Stimulated activated CD4-positive, alpha-beta T cell treated with anti-CD3 and anti-CD28 coated beads, Interleukin-4, amount 100 ng/mL, for 48 hours (primary cell): ENCODE measurements at regions not wholly inside any gene's neighbourhood (a gene's known extent, or its start where the extent isn't known, plus 50 kb on each side); places are given as distances from the start of the nearest gene placed in this dataset.

ENCODE experiments used
- DNase-seq, 2 donors: peaks; one replicate each; pipeline ENCODE4 v3.0.0-alpha.2; 2020; ENCODE audit warnings: low read depth in 2 of 2

DNA sequence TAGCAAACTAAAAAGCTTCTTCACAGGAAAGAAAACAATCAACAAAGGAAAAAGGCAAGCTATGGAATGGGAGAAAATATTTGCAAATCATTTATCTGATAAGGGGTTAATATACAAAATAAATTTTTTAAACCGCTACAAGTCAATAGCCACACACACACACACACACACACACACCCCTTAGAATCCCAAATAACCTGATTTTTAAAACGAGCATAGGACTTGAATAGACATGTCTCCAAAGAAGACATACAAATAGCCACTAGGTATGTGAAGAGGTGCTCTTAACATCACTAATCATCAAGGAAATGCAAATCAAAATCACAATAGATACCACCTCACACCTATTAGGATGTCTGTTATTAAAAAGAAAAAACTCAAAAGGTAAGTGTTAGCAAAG lies 187.7 kb downstream of the TRIM27 start:
- DNase-seq: no peak

DNA sequence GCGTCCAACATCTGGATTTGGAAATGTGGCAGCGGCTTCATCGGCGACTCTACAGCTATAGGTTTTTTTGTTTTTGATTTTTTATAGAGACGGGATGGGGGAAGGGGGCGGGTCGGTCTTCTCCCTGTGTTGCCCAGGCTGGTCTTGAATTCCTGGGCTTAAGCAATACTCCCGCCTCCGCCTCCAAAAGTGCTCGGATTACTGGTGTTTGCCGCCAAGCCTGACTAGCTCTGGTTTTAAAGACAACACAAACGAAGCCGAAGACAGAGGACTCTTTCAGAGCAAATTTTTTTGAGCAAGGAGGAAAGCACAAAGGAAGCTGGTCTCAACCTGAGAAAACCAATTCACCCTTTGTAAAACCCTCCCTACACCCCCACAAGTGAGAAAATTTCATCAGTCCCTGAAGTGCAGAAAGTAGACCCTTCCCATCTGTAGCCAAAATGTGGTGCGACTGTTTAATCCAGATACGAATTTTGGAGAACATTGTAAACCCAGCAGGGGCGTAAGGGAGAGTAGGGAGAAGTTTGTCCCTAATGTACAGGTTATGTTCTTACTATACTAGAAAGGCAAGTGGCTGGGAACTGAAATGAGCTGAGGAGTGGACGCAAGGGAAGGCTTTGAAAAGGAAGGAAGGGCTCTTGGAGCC lies 185.9 kb downstream of the TRIM27 start:
- DNase-seq: no peak

DNA sequence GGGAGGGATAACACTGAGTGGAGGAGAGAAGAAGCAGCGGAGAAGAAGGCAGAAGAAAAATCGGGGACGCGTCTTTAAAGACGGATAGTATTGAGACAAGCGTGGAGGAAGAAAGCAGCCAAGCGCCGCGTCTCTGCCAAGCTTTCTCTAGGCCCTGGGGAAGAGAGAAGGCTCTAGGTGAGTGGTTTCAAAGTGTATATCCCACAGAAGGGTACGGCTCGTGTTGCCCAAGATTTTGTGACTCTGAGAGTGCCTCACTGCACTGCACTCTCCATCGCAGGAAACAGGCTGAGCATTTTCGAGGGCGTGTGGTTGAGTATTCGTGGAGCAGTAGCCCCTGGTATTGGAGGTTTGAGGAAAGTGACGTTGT lies 185.4 kb downstream of the TRIM27 start:
- DNase-seq: no peak

DNA sequence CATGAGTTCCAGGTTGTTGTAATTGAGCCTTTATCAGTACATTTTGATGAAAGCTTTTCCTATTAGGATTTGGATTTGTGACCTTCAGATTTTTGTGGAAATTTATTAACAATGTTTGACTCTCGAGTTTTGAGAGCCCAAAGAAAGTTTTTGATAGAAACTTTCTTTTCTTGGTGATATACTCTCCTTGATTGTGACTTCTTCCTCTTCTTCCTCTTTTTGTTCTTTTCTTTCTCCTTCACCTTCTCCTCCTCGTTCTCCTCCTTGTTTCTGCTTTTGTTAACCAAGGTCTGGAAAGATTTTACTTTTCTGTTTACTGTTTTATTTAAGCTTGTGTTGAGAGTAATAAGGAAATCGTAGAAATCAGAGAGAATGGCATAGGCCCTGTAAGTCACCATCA lies 182.4 kb downstream of the TRIM27 start:
- no peak for DNase-seq

DNA sequence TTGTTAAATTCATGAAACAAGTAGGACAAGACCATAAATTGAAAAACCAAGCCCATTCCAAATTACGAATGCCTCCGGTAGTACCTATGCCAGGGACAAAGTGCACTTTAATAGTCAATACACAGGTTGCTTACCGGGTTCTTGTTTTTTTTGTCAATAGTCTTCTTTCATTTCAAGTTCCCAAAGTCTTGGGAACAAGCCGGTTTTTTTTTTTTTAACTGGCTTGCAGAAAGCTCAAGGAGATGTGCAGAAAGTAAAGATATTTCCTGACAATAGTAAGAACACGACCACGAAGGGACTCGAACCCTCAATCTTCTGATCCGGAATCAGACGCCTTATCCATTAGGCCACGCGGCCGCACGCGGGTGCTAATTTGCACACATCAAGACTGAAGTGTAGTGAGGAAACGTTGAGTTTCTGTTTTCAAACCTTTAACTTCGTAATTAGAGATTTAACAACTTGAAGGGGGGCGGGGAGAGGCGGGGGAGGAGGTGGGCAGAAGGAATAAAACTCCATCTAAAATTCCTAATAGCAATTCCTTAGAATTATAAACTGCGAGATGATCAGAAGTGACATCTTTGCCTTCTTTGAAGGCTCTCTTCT lies 181.0 kb downstream of the TRIM27 start:
- DNase-seq: peak in 1 of 2 donors; percentile 42

DNA sequence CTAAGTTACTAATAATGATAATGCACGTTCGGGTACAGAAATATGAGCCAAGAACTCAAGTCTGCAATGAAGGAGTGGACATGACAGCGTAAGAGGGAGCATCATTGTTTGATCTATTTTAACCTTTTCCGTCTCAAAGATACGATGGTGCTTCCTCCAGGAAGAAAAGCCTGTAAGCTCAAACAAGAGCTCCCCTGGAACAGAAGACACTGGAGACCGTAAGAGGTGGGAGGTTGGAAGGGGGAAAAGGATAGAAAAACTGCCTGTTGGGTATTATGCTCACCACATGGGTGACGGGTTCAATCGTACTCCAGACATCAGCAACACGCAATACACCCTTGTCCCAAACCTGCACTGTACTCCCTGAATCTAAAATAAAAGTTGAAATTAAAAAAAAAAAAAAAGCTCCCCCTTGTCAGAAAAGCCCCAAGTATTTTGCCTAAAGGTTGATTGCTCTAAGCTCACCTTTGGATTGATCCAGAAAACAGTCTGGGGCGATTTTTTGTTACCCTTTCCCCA lies 180.5 kb downstream of the TRIM27 start:
- DNase-seq: no peak

DNA sequence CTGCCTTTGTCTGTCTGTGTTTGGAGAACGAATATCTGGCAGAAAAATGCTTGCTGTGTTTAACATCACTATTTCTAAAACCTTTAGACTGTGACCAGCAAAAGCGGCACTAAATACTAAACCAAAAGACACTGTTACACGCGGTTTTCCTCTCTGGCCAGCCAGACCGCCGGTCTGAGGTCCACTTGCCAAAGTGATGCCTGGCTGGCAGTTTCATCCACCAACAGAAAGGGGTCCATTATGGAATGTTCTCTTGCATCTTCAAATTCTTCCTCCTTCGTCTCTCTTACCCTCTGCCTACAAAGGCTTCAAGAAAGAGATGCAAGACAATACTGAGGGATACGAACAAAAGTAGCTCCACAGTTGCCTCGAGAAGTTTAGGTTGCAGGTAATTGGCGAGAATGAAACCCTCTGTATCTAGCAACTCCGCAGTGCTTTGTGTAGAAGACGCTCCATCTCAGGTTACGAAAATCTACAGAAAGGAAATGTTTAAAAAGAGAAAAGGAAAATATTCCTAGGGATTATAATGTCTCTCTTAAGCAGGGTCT lies 176.6 kb downstream of the TRIM27 start:
- no peak for DNase-seq

DNA sequence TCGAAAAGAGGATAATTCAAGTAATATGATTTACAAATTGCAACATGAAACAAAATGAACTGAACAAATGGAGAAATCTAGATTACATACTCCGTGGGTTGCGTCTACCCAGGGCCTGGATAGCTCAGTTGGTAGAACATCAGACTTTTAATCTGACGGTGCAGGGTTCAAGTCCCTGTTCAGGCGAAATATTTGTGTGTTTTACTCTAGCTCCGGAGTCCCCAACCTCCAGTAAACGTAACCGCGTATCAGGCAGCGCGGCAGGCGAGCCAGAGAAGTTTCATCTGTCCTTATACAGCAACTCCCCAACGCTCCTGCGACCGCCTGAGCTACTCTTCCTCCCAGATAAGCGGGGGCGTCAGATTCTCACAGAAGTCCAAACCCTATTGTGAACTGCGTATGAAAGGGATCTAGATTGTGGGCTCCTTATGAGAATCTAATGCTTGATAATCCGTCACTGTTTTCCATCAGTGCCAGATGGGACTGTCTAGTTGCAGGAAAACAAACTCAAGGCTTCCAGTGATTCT lies 176.1 kb downstream of the TRIM27 start:
- DNase-seq: no peak

DNA sequence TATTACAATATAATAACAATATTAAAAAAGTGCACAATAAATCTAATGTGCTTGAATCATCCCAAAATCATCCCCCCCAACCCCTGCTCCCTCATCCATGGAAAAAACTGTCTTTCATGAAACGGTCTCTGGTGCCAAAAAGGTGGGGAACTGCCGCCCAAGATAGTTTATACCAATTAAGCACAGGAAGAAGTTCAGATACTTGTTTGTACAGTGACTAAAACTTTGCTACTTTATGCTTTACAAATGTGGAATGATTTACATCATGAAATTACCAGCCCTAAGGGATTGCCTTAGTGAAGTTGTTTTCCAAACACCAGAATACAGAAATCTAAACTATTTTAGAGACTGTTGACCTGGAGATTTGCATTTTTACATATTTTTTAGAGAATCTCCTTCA lies 175.6 kb downstream of the TRIM27 start:
- no peak for DNase-seq

DNA sequence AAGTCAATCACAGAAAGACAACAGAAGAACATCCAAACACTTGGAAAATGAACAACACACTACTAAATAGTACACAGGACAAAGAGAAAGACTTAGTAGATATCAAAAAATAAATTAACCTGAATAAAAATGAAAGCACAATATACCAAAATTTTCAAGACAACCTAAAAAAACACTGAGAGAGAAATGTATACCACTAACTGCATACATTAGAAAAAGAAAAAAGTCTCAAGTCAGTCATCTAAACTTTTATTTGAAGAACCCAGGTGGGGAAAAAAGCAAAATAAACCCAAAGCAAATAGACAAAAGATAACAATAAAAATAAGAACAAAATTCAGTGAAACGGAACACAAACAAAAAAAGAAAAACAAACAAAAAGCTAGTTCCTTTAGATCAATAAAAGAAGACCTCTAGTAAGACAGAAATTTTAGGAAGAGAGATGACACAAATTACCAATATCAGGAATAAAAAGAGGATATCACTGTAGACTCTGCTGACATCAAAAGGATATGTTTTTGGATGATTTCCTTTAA lies 172.8 kb downstream of the TRIM27 start:
- no peak for DNase-seq

DNA sequence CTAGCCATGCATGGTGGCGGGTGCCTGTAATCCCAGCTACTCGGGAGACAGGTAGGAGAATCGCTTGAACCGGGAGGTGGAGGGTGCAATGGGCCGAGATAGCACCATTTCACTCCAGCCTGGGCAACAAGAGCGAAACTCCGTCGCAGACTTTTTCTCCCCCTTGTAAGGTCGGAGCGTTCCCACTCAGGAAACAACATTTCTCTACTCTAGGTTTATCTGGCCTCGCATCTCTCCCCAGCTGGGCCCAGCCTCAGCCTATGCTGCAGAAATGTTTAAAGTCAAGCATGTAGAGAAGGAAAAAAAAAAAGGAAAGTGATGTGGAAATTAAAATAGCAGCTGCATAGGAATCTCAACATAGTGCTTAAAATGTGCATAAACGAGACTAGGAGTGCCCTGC lies 172.3 kb downstream of the TRIM27 start:
- DNase-seq: no peak

DNA sequence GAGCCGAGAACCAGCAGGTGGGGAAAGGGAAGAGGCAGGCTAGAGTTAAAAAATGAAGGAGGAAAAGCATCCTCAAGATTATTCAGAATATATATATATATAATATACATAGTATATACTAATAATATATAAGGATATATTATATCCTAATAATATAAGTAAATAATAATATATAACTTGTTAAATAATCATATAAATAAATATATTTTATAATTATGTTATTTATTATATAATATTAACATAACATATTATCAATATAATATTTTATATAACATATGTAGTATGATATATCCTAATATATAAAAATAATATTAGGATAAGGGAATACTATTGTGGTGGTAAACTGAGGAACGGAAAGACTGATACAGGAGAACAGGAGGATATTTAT lies 171.8 kb downstream of the TRIM27 start:
- DNase-seq: no peak

DNA sequence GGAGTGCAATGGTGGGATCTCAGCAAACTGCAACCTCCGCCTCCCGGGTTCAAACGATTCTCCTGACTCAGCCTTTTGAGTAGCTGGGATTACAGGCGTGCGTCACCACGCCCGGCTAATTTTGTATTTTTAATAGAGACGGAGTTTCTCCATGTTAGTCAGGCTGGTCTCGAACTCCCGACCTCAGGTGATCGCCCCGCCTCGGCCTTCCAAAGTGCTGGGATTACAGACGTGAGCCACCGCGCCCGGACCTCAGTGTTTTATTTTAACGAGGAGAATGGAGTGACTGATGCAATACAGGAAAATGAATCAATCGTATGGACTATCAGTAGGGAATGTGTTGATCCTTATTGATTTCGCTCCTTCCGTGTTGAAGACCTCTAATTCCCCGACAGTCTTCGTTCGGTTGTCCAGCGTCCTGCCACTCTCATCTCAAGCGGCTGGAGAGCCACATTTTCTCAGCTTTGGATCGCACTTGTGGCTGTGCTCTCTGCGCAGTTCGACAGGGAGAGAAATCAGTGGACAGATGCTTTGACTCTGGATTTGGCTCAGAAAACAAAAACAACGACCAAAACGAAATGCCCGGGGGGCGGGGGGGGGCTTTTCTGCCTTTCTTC lies 166.2 kb downstream of the TRIM27 start:
- no peak for DNase-seq

DNA sequence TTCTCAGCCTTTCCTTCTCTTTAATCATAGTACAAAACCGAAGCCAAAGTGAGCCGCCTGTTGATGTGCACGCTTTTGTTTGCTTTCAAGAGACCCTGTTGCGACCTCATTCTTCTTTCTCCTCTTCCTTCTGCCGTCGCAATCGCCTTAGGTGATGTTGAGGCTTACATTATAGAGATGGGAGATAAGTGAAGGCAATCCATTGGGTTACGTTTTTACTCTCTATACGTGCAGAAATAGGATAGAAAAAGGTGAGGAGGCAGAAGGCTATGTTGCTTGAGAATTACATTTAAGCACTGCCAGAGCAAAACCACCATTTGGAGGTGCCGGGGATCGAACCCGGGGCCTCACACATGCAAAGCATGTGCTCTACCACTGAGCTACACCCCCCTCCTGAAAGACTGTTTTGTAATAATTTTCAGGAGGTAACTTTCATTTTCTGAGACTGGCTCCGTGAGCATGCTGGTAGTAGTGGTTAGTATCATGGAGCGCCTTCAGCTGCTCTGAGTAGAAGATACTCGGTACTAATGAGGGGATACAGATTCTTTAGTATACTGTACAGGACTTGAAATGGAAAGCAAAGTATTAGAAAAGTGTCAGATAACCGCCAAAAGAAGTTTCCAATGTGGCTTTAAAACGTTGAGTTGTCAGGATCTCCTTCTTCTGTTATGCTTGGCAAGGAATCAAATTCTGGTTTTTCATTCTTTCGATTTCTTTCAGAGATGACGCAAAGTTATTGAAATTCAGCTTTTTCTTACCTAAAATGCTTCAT lies 165.6 kb downstream of the TRIM27 start:
- no peak for DNase-seq

DNA sequence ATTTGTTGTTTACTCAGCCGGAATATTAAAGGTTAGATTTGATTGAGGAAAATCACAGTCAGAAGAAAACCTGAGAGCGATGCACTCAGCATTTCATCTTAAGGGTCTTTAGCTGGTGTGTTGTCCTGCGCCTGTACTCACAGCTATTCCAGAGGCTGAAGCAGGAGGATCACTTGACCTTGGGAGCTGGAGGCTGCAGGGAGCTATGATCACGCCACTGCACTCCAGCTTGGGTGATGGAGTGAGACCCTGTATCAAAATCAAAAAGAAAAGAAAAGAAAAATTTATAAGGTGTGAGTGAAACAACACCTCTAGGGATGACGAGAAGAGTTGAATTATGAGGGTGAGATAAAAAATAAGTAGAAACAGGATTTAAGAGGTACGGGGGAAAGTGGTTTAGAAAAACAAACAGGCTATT lies 165.0 kb downstream of the TRIM27 start:
- no peak for DNase-seq

DNA sequence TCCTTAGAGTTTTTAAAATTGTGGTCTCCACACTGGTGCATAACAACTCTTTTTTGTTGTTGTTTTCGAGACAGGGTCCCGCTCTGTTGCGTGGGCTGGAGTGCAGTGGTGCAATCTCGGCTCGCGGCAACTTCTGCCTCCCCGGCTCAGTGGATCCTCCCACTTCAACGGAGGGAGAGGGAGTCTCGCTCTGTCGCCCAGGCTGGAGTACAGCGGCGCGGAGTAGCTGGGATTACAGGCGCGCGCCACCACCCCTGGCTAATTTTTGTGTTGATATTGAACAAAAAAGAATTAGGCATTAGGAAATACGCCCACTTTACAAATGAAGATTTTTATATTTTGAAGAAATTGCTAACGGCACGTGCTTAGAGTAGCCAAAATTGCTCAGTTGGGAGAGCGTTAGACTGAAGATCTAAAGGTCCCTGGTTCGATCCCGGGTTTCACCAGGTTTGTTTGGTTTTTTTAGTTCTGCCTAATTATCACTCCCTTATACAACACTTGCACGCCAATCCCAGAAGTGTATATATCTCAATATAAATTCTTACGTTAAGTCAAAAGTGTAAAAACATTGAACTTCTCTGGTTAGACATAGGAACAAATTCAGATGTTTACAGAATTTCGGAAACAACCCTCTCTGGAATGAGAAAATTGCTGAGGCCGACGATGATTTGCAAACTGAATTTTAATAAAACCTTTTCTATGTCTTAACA lies 159.6 kb downstream of the TRIM27 start:
- DNase-seq: no peak

DNA sequence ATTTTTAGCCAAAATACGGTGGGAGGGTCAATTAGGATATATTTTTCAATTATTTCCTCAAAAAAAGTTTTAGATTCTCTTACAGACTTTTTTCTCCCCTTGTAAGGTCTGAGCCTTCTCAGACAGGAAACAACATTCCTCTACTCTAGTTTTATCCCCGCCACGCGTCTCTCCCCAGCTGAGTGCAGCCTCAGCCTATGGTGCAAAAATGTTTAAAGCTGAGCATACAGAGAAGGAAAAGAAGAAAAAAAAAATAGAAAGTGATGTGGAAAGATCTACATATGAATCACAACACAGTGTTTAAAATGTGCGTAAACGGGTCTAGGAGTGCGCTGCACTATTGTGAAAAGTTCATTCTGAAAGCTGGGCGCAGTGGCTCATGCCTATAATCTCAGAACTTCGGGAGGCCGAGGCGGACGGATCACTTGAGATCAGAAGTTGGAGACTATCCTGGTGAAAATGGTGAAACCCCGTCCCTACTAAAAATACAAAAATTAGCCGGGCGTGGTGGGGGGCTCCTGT lies 159.0 kb downstream of the TRIM27 start:
- DNase-seq: no peak

DNA sequence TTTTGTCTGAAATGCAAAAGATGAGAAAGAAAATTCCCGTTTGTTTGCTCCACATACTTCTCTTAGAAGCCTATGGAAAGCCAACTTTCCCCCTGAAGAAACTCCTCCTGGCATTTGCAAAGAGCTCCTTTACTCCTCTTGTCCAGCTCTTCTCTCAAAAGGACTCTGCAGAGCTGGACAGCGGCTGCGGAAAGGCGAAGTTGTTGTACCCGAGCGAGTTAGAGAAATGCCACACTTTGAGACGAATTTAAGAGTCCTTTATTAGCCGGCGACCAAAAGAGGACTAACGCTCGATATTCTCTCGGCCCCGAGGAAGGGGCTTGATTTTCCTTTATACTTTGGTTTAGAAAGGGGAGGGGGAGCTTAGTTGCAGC lies 157.8 kb downstream of the TRIM27 start:
- no peak for DNase-seq

DNA sequence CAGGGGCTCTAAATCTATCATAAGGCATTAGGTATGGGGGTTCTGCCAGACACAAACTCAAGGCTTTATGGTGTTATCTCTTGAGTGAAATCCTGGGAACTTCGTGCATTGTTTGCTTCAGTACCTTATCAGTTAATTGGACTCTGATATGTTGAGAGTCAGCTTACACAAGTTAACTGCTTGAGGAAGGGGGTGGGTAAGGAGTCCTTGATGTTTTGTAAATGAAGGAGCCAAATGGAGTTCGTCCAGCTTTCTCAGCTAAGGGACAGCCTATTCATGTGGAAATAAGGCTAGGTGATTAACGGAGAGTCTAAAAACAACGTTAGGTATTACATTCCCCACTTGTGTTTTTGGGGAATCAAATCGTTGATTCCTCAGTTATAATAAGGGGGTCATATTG lies 157.4 kb downstream of the TRIM27 start:
- DNase-seq: no peak

DNA sequence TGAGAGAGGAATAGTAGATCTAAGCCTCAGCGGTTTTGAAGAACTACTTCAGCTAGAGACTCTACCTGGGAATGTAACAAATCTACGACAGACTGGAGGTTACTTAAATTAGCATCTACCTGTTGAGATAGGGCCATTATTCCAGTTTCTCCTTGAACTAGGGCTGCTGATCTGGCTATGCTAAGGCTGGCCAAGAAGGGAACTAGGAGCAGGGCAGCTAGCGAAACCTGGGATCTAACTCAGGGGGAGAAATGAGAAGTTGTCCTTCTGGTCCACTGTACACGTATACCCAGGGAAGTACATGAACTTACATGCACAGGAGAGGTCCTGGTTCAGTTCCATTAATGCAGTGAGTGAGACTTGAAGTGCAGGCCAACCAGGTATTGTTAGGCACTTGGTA lies 156.7 kb downstream of the TRIM27 start:
- no peak for DNase-seq

DNA sequence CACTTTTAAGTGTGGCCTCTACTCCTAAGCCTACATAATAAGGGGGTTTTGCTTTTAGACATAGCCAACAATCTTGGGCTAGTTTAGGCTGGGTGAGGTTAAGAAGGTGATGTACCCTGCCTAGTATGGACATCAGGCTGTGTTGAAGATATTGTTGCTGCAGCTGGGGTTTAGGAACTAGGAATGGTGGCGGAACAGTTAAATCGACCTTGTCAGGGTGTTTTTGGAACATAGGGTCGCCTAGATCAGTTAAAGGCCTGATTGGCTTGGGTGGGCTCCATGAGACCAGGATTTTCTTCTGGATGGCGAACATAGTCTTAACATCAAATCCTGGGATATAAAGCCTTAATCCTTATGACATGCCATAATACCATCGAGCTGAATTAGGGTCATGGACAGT lies 156.1 kb downstream of the TRIM27 start:
- DNase-seq: no peak
